GM12878 (cell line): ENCODE measurements at regions not wholly inside any gene's neighbourhood (a gene's known extent, or its start where the extent isn't known, plus 50 kb on each side); places are given as distances from the start of the nearest gene placed in this dataset.

Source experiments
- ATAC-seq: fragments of 200-7000 bp; cut with Tn5 transposase; 3 replicates; pipeline ENCODE4 v1.9.1; 2020; ENCODE audit warnings: mild to moderate bottlenecking, moderate library complexity
- BruUV-seq: library from RNA; stranded (reverse); fragments of 400-500 nt; replicated peaks from 2 replicates; lab custom pipeline; 2021; lab: Mats Ljungman, UMichigan
- CTCF ChIA-PET: fragments of 300-600 bp; sonication (Branson Sonifier 250); formaldehyde crosslinking; extraction: SDS; loops from one replicate; lab custom pipeline; 2021; ENCODE audit warnings: inconsistent platforms; lab: Yijun Ruan, JAX
- POLR2A ChIA-PET: fragments of 350-600 bp; formaldehyde crosslinking; extraction: SDS; loops from one replicate; lab custom pipeline; 2021; ENCODE audit warnings: inconsistent platforms; lab: Charles Lee
- RAD21 ChIA-PET: fragments of 300-600 bp; sonication (Branson Sonifier 250); formaldehyde crosslinking; loops from one replicate; lab custom pipeline; 2023; ENCODE audit warnings: antibody characterized with exemption; ENCODE audit not compliant: unreplicated experiment; lab: Charles Lee
- SMC1A ChIA-PET: fragments of 300-600 bp; sonication (Branson Sonifier 250); formaldehyde crosslinking; loops from one replicate; lab custom pipeline; 2023; ENCODE audit not compliant: unreplicated experiment, uncharacterized antibody; lab: Charles Lee
- DNase-seq: peaks from one replicate; pipeline ENCODE4 v3.0.0-alpha.2; 2011; ENCODE audit warnings: low read depth, low spot score
- FAIRE-seq: peaks from 3 replicates; lab custom pipeline; 2011; peaks lifted over from hg19 to GRCh38; lab: Jason Lieb, UNC
- H2AFZ ChIP-seq: 2 replicates; pipeline ENCODE4 v1.6.0; 2011; ENCODE audit warnings: low read depth, low read length, control low read depth; ENCODE audit not compliant: control insufficient read depth
- H3K27ac ChIP-seq: 2 replicates; pipeline ENCODE4 v1.5.1; 2011; ENCODE audit warnings: control low read depth; ENCODE audit not compliant: control insufficient read depth, insufficient read depth
- H3K27me3 ChIP-seq, 2 experiments: replicated peaks in 1 of 2; 2 replicates each; pipeline versions ENCODE4 v1.6.0 to v1.6.1; 2011; ENCODE audit warnings: low read length in 1 of 2; ENCODE audit not compliant: control insufficient read depth in 2 of 2, insufficient read depth in 2 of 2
- H3K36me3 ChIP-seq, 2 experiments: 2 replicates each; pipeline ENCODE4 v1.5.1; 2011; ENCODE audit warnings: low read length in 1 of 2; ENCODE audit not compliant: control insufficient read depth in 2 of 2, insufficient read depth in 2 of 2
- H3K4me1 ChIP-seq: 2 replicates; pipeline ENCODE4 v1.6.1; 2011; ENCODE audit warnings: mild to moderate bottlenecking, low read length, moderate library complexity, mixed read lengths; ENCODE audit not compliant: control insufficient read depth, insufficient read depth
- H3K4me2 ChIP-seq: 2 replicates; pipeline ENCODE4 v1.6.0; 2011; ENCODE audit warnings: control low read depth; ENCODE audit not compliant: control insufficient read depth, insufficient read depth
- H3K4me3 ChIP-seq: fragments of 200-600 bp; sonication (generic); 2 replicates; pipeline ENCODE4 v1.5.1; 2016
- H3K79me2 ChIP-seq: 2 replicates; pipeline ENCODE4 v1.6.0; 2011; ENCODE audit warnings: low read length; ENCODE audit not compliant: control insufficient read depth, insufficient read depth
- H3K9ac ChIP-seq: 2 replicates; pipeline ENCODE4 v1.8.0; 2011; ENCODE audit warnings: low read length, control low read depth, mixed read lengths; ENCODE audit not compliant: control insufficient read depth, insufficient read depth
- H3K9me3 ChIP-seq: replicated peaks from 3 replicates; pipeline ENCODE4 v1.5.1; 2011; ENCODE audit warnings: mild to moderate bottlenecking, low read length; ENCODE audit not compliant: control insufficient read depth, insufficient read depth
- H4K20me1 ChIP-seq: 2 replicates; pipeline ENCODE4 v1.6.0; 2011; ENCODE audit not compliant: control insufficient read depth, insufficient read depth
- IKZF1 ChIP-seq: fragments of 450-650 bp; conservative IDR thresholded peaks from 2 replicates; pipeline ENCODE4 v1.6.1; 2017; ENCODE audit warnings: antibody characterized with exemption, mild to moderate bottlenecking
- JUND ChIP-seq: IDR thresholded peaks from 2 replicates; pipeline ENCODE4 v1.6.1; 2012; ENCODE audit warnings: low read depth, mild to moderate bottlenecking, low read length, improper control_type of control experiment, moderate library complexity
- KLF5 ChIP-seq: fragments of 450-650 bp; IDR thresholded peaks from 2 replicates; pipeline ENCODE4 v1.6.1; 2014; ENCODE audit warnings: mild to moderate bottlenecking; ENCODE audit not compliant: partially characterized antibody
- RAD21 ChIP-seq: IDR thresholded peaks from 2 replicates; pipeline ENCODE4 v1.6.1; 2011; ENCODE audit warnings: mild to moderate bottlenecking, low read depth, low read length, moderate library complexity; ENCODE audit not compliant: insufficient read depth
- SMC3 ChIP-seq: IDR thresholded peaks from 2 replicates; pipeline ENCODE4 v1.6.1; 2011; ENCODE audit warnings: low read length, improper control_type of control experiment, borderline replicate concordance
- TBL1XR1 ChIP-seq: IDR thresholded peaks from 2 replicates; pipeline ENCODE4 v1.6.1; 2012; ENCODE audit warnings: low read depth, low read length, improper control_type of control experiment
- YY1 ChIP-seq: IDR thresholded peaks from 2 replicates; pipeline ENCODE4 v1.6.1; 2011; ENCODE audit warnings: low read depth, mild to moderate bottlenecking, low read length
- WGBS: methylation state at CpG from one replicate; pipeline ENCODE4 v1.1.6; 2016; ENCODE audit warnings: low lambda C conversion rate; ENCODE audit not compliant: insufficient replicate concordance, insufficient coverage; ENCODE audit errors: missing lambda C conversion rate; 5-methylcytosine and 5-hydroxymethylcytosine counted together
- in situ Hi-C: fragments of 300-500 bp; cut with MboI; formaldehyde crosslinking; loops from 9 replicates; pipeline ENCODE4 v1.14.3; 2018; ENCODE audit warnings: mixed read lengths
- intact Hi-C: fragments of 100-400 bp; cut with micrococcal nuclease; formaldehyde crosslinking; loops from one replicate; pipeline ENCODE4 v1.14.2; 2022; ENCODE audit not compliant: unreplicated experiment
- TF ChIP-seq, protein P1 (sequence below), 3 experiments: IDR thresholded peaks in 2 of 3; conservative IDR thresholded peaks in 1 of 3; 2 replicates each; pipeline ENCODE4 v1.5.1; 2011; ENCODE audit warnings: low read depth in 3 of 3, low read length in 3 of 3, mild to moderate bottlenecking in 3 of 3, control low read depth in 2 of 3, moderate library complexity in 2 of 3, inconsistent platforms in 1 of 3, mixed read lengths in 1 of 3; ENCODE audit not compliant: control insufficient read depth in 2 of 3, insufficient read depth in 1 of 3; ENCODE audit errors: extremely low read depth in 1 of 3

DNA sequence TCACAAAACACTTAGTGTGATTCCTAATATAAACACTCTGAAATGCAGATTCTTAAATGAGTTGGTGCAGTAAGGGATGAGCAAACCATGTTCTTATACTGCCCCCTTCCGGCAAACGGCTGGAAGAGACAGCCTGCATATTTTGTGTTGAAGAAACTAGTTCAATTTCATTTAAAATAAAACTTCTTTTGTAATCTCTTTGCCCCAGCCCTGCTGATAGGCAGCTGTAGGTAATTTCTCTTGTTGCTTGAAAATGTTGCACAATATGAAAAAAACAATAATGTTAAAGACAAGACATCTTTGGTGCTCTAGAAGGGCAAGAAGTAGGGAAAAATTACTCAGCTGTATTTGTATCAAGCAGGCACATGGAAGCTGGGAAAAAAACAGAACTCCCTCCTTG lies 89.7 kb upstream of the CCNG1 start:
- in situ Hi-C loops (loop anchor here (10.0 kb wide), 2 partner anchors 1143 to 1803 kb away; partner anchors contain the start of gene GABRB2), intact Hi-C loops (loop anchor here (1.0 to 10.0 kb wide), 11 partner anchors 61 to 1803 kb away; no protein-coding TSS in a partner anchor)
- RAD21 ChIA-PET = interaction anchor here (0.7 to 3.4 kb wide), 18 partner anchors 15 to 1804 kb away, joined by 3 to 27 read pairs (median 4); no protein-coding TSS in a partner anchor
- CTCF ChIA-PET = interaction anchor here (0.6 to 5.1 kb wide), 51 partner anchors 11 to 1898 kb away, joined by 3 to 62 read pairs (median 4); no protein-coding TSS in a partner anchor
- WGBS = 0% methylated on average over 2 of the region's 2 CpGs
- Histone ChIP-seq H3K9ac (no peak overlapping the region), H3K27ac (no peak overlapping the region), H3K27me3 (no peaks in the 10 kb centered on the region), H3K4me3 (no peak overlapping the region), H2AFZ (no peak overlapping the region), H4K20me1 (no peaks in the 10 kb centered on the region), H3K9me3 (no peaks in the 10 kb centered on the region), H3K4me1 (no peaks in the 10 kb centered on the region), H3K79me2 (no peaks in the 10 kb centered on the region), H3K4me2 (no peak overlapping the region), H3K36me3 (no peaks in the 10 kb centered on the region)
- FAIRE-seq (peak; percentile 52), ATAC-seq (peak; percentile 88), DNase-seq (peak; percentile 21)
- SMC1A ChIA-PET = interaction anchor here (0.7 to 3.2 kb wide), 20 partner anchors 12 to 1805 kb away, joined by 3 to 17 read pairs (median 4); no protein-coding TSS in a partner anchor
- POLR2A ChIA-PET = no interaction called here
- BruUV-seq = no TSS peak
- 0 out of 2 replicates have a peak, but pooled peaks have one; percentile 18 for TF ChIP-seq YY1
- TF ChIP-seq RAD21 = peak; percentile 97
- TF ChIP-seq KLF5 = no peak
- no peak for TF ChIP-seq JUND
- TF ChIP-seq, protein P1, sequence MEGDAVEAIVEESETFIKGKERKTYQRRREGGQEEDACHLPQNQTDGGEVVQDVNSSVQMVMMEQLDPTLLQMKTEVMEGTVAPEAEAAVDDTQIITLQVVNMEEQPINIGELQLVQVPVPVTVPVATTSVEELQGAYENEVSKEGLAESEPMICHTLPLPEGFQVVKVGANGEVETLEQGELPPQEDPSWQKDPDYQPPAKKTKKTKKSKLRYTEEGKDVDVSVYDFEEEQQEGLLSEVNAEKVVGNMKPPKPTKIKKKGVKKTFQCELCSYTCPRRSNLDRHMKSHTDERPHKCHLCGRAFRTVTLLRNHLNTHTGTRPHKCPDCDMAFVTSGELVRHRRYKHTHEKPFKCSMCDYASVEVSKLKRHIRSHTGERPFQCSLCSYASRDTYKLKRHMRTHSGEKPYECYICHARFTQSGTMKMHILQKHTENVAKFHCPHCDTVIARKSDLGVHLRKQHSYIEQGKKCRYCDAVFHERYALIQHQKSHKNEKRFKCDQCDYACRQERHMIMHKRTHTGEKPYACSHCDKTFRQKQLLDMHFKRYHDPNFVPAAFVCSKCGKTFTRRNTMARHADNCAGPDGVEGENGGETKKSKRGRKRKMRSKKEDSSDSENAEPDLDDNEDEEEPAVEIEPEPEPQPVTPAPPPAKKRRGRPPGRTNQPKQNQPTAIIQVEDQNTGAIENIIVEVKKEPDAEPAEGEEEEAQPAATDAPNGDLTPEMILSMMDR (IDR thresholded peaks at IDR 0.05 in 2 of 3, conservative IDR thresholded peaks at IDR 0.05 in 1 of 3; ENCODE audit: control insufficient read depth in 2 of 3, extremely low read depth in 1 of 3, insufficient read depth in 1 of 3, low read depth in 3 of 3, low read length in 3 of 3) = peak; percentile 71 to 91 (median 83); a peak in 5 of 6 replicates
- TF ChIP-seq IKZF1 = no peak
- TF ChIP-seq TBL1XR1 = no peak
- TF ChIP-seq SMC3 = peak; percentile 85
